Hepatocyte (in vitro differentiated cells): ENCODE measurements at regions not wholly inside any gene's neighbourhood (a gene's known extent, or its start where the extent isn't known, plus 50 kb on each side); places are given as distances from the start of the nearest gene placed in this dataset.
A peak's percentile ranks its signal among the peaks of the same experiment; 100 is the strongest.

Source experiments
- DNase-seq: peaks from one replicate; pipeline ENCODE4 v3.0.0-alpha.2; 2016; ENCODE audit warnings: low spot score
- H2AFZ ChIP-seq: fragments of 200-600 bp; sonication (generic); 2 replicates; pipeline ENCODE4 v1.6.0; 2016; ENCODE audit warnings: antibody characterized with exemption, mild to moderate bottlenecking
- H3K27ac ChIP-seq: fragments of 200-600 bp; sonication (generic); 2 replicates; pipeline ENCODE4 v1.5.1; 2016; ENCODE audit warnings: mild to moderate bottlenecking
- H3K27me3 ChIP-seq: fragments of 200-600 bp; sonication (generic); 2 replicates; pipeline ENCODE4 v1.6.1; 2016
- H3K36me3 ChIP-seq: fragments of 200-600 bp; sonication (generic); replicated peaks from 2 replicates; pipeline ENCODE4 v1.5.1; 2016; ENCODE audit warnings: low read depth; ENCODE audit not compliant: insufficient read depth
- H3K4me1 ChIP-seq: fragments of 200-600 bp; sonication (generic); 2 replicates; pipeline ENCODE4 v1.5.1; 2016; ENCODE audit warnings: mild to moderate bottlenecking, moderate library complexity; ENCODE audit not compliant: insufficient read depth
- H3K4me2 ChIP-seq: fragments of 200-600 bp; sonication (generic); 2 replicates; pipeline ENCODE4 v1.6.0; 2016
- H3K4me3 ChIP-seq: fragments of 200-600 bp; sonication (generic); 2 replicates; pipeline ENCODE4 v1.5.1; 2016; ENCODE audit warnings: mild to moderate bottlenecking
- H3K79me2 ChIP-seq: fragments of 200-600 bp; sonication (generic); 2 replicates; pipeline ENCODE4 v1.6.0; 2017; ENCODE audit warnings: mild to moderate bottlenecking
- H3K9me2 ChIP-seq: fragments of 200-600 bp; sonication (generic); replicated peaks from 2 replicates; pipeline ENCODE4 v1.6.0; 2017; ENCODE audit warnings: mild to moderate bottlenecking; ENCODE audit not compliant: insufficient read depth
- H3K9me3 ChIP-seq: fragments of 200-600 bp; sonication (generic); 2 replicates; pipeline ENCODE4 v1.5.1; 2016; ENCODE audit warnings: low read depth, mild to moderate bottlenecking
- H4K20me1 ChIP-seq: fragments of 200-600 bp; sonication (generic); 2 replicates; pipeline ENCODE4 v1.6.0; 2016; ENCODE audit warnings: mild to moderate bottlenecking; ENCODE audit not compliant: insufficient read depth, poor library complexity, severe bottlenecking
- CTCF ChIP-seq: fragments of 200-600 bp; sonication (generic); IDR thresholded peaks from 2 replicates; pipeline ENCODE4 v1.5.1; 2016; ENCODE audit warnings: antibody characterized with exemption, mild to moderate bottlenecking; ENCODE audit not compliant: poor library complexity
- EZH2 ChIP-seq: fragments of 200-600 bp; sonication (generic); IDR thresholded peaks from 2 replicates; pipeline ENCODE4 v1.6.1; 2016; ENCODE audit warnings: antibody characterized with exemption, mild to moderate bottlenecking, borderline replicate concordance
- EZH2phosphoT487 ChIP-seq: fragments of 200-600 bp; sonication (generic); IDR thresholded peaks from one replicate; pipeline ENCODE4 v1.6.1; 2018; ENCODE audit warnings: antibody characterized with exemption, mild to moderate bottlenecking, low read depth, moderate library complexity; ENCODE audit not compliant: unreplicated experiment, severe bottlenecking
- WGBS: methylation state at CpG from one replicate; pipeline ENCODE4 v1.1.6; 2016; ENCODE audit warnings: low lambda C conversion rate; ENCODE audit errors: missing lambda C conversion rate; 5-methylcytosine and 5-hydroxymethylcytosine counted together

GRCh38 chr1:61007534-61008364 is 74.6 kb upstream of the NFIA start:
- Histone ChIP-seq H2AFZ (no peak overlapping the region), H3K27me3 (no peaks in the 10 kb centered on the region), H3K9me2 (no peaks in the 10 kb centered on the region), H3K9me3 (no peaks in the 10 kb centered on the region), H4K20me1 (no peaks in the 10 kb centered on the region), H3K36me3 (no peaks in the 10 kb centered on the region), H3K27ac (no peak overlapping the region), H3K4me3 (no peak overlapping the region), H3K79me2 (no peaks in the 10 kb centered on the region), H3K4me2 (no peak overlapping the region), H3K4me1 (no peaks in the 10 kb centered on the region)
- TF ChIP-seq CTCF, result no peak
- no peak for TF ChIP-seq EZH2phosphoT487
- TF ChIP-seq EZH2, result no peak
- 76% methylated on average over 5 of the region's 5 CpGs for WGBS
- no peak for DNase-seq

- Histone ChIP-seq H4K20me1 (no peaks in the 10 kb centered on the region), H3K36me3 (no peaks in the 10 kb centered on the region), H3K4me3 (no peak overlapping the region), H3K27ac (no peak overlapping the region), H3K4me2 (no peak overlapping the region), H3K9me3 (no peaks in the 10 kb centered on the region), H2AFZ (no peak overlapping the region), H3K79me2 (no peaks in the 10 kb centered on the region), H3K9me2 (no peaks in the 10 kb centered on the region), H3K4me1 (no peaks in the 10 kb centered on the region), H3K27me3 (no peaks in the 10 kb centered on the region)
- WGBS, result 41% methylated on average over 9 of the region's 9 CpGs
- peak; percentile 20 for DNase-seq
- TF ChIP-seq EZH2, result no peak
- no peak for TF ChIP-seq CTCF
- TF ChIP-seq EZH2phosphoT487, result no peak
Measured at GRCh38 chr1:61005614-61006580, 76.5 kb upstream of the NFIA start.

- no peaks in the 10 kb centered on the region for H3K9me2 ChIP-seq
- no peak overlapping the region for H3K27ac ChIP-seq
Measured at GRCh38 chr1:61004262-61005003, 77.9 kb upstream of the NFIA start.

More at GRCh38 chr1:61004262-61005003, 77.9 kb upstream of the NFIA start:
- H3K36me3 ChIP-seq, result no peaks in the 10 kb centered on the region
- H3K4me2 ChIP-seq, result peak overlapping the region; percentile 2
- 78% methylated on average over 3 of the region's 4 CpGs for WGBS
- H3K4me3 ChIP-seq, result no peak overlapping the region
- no peaks in the 10 kb centered on the region for H3K4me1 ChIP-seq
- H2AFZ ChIP-seq, result no peak overlapping the region
- no peaks in the 10 kb centered on the region for H4K20me1 ChIP-seq
- H3K9me3 ChIP-seq, result no peaks in the 10 kb centered on the region
- H3K79me2 ChIP-seq, result no peaks in the 10 kb centered on the region
- DNase-seq, result no peak
- TF ChIP-seq EZH2 (no peak), EZH2phosphoT487 (no peak), CTCF (no peak)
- no peaks in the 10 kb centered on the region for H3K27me3 ChIP-seq
